Stimulated activated CD8-positive, alpha-beta memory T cell treated with anti-CD3 and anti-CD28 coated beads, Interleukin-4, amount 100 ng/mL, for 24 hours (primary cell): ENCODE measurements at regions not wholly inside any gene's neighbourhood (a gene's known extent, or its start where the extent isn't known, plus 50 kb on each side); places are given as distances from the start of the nearest gene placed in this dataset.

ENCODE experiments used
- DNase-seq: peaks from one replicate; pipeline ENCODE4 v3.0.0-alpha.2; 2020; ENCODE audit warnings: low read depth

GRCh38 chr2:14272396-14273075 lies 360.0 kb upstream of the LRATD1 start:
- no peak for DNase-seq

GRCh38 chr2:14273650-14274049 lies 358.9 kb upstream of the LRATD1 start:
- no peak for DNase-seq

GRCh38 chr2:14284244-14284643 lies 348.3 kb upstream of the LRATD1 start:
- DNase-seq: no peak

GRCh38 chr2:14285812-14286211 lies 346.7 kb upstream of the LRATD1 start:
- no peak for DNase-seq

DNA sequence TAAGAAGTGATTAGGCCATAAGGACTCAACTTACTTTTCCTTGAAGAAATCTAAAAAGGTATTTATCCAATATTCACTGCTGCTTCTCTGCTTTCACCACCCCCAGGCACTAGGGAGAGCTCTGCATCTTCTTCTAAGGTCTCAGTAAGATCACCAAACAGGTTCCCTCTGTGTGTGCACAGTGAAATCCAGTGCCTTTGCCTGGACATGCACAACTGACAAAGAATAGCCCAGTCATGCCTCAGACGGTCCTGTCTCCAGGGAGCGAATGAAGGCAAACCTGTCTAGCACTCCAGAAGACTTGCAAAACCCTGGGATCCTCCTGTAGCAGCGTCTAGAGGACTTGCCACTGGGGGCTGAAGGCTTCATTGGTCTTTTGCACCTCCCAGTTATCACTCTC lies 344.5 kb upstream of the LRATD1 start:
- no peak for DNase-seq

- DNase-seq: no peak
Measured at GRCh38 chr2:14292964-14293363, 339.6 kb upstream of the LRATD1 start.

DNA sequence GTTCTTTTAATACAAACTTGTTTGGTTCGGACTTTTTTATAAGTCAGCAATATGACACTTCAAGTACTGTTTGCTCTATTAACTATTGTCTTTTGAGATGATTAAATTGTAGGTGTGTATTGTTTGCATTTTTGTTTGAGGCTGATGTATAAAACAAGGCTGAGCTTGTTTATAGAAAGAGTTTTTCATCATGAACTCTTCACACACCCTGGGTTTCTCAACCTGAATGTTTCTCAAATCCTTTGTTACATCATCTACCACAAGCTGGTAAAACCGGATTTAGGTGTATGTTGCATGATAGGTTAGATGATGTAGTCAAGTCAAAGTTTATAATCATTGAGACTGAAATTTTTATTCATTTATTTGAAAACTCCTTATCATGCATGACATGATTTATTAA lies 335.2 kb upstream of the LRATD1 start:
- no peak for DNase-seq

DNA sequence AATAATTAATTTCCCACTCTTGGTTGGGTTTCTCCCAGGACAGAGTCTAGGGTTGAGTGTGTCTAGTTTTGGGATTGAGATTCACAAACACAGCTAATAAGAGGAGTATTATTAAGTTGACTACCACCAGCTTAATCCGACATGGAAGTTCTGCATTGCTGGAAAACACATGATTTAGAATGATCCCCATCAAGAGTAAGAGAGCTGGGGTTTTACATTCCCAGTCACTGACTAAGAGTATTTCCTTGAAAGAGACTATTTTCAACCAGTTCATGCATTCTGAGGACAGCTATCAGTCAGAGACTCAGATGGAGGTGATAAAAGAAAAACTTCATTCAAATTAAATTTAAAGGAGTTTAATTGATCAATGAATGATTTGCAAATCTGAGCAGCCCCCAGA lies 334.6 kb upstream of the LRATD1 start:
- no peak for DNase-seq

- DNase-seq: no peak
Measured at GRCh38 chr2:14301331-14301730, 331.2 kb upstream of the LRATD1 start.

DNA sequence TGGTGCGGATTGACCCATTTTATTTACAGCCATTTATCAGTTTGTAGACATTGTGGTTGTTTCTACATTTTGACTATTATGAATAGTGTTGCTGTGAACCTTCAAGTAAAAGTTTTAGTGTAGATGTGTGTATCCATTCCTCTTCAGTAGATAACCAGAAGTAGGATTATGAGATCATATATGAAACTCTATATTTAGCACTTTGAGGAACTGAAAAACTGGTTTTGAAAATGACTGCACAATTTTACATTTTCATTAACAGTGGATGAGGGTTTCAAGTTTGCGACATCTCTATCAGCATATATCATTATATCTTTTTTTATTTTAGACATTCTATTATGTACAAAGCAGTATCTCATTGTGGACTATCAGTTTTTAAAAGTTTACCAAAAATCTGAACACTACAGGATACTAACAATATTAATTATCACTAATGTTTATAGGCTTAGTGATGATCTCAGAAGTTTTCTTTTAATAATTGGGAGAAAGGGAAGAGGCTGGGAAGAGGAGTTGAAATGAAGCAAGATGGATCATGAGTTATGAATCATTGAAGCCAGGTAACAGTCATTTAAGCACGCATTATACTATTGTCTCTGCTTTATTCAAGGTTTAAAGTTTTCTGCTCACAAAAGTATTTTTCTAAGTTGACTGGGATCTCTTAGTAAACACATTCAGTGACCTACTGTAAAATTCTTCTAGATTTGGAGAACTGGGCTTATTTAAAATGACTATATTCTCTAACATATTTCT lies 329.0 kb upstream of the LRATD1 start:
- no peak for DNase-seq

GRCh38 chr2:14304326-14304725 lies 328.2 kb upstream of the LRATD1 start:
- DNase-seq: no peak

GRCh38 chr2:14306268-14306861 lies 326.2 kb upstream of the LRATD1 start:
- DNase-seq: no peak

GRCh38 chr2:14313341-14313740 lies 319.2 kb upstream of the LRATD1 start:
- no peak for DNase-seq

DNA sequence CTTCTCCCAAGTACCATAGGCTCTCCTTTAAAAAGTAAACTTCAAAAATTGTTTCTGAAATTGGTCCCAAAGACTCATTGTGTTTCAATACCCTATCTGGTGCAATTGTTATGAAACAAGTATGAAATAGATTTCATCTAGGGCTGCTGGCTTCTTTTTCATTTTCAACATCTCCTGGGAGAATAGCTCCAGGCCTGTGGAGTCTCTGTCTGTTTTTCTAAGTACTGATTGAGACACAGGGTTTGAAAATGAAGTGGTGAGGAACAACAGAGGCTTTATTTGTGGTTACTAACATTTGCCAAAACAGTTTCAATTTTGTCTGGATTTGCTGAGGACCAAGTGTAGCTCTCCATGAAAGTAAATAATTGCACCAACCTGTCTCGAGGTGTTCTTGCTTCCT lies 315.9 kb upstream of the LRATD1 start:
- no peak for DNase-seq

GRCh38 chr2:14321357-14321756 lies 311.2 kb upstream of the LRATD1 start:
- DNase-seq: no peak

- DNase-seq: no peak
Measured at GRCh38 chr2:14322306-14322705, 310.2 kb upstream of the LRATD1 start.

GRCh38 chr2:14324308-14324707 lies 308.2 kb upstream of the LRATD1 start:
- DNase-seq: no peak

DNA sequence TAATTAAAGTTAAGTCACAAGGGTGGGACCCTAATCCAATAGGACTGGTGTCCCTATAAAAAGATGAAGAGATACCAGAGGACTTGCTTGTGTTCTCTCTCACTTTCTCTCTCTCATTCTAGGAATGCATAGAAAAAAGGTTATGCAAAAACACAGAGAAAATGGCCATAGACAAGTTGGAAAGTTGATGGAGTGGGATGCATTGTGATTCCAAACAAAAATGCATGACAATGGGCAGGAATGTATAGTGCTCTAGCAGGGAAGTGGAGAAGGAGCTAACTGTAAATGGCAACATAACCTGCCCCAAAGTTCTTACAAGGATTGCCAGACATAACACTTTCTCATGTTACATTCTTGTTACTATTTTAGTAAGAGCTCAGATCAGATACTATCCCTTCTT lies 301.6 kb upstream of the LRATD1 start:
- no peak for DNase-seq

DNA sequence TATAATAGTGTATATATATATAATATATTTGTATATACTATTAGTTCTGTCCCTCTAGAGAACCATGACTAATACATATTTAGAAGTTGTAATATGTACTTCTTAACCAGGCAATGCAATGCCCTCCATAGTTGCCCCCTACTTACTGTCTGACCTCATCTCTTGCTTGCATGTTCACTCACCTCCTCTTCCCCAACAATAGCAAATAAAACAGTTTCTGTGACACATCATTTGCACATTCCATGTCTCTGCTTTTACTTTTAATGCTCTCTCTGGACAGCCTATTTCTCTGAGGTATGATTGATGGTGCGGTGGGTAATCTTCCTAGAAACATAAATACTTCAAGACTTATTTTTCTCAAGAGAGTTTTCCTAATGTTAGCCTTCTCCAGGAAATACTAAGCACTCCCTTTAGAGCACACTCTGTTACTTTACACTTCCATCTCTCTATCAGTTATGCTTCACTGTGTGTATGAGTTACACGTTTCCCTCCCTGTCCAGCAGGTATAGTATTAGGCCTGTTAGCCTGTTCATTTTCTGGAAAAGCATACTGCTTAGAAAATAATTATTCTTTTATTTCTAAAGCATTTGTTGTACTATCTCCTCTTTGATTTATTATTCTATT lies 295.6 kb upstream of the LRATD1 start:
- DNase-seq: no peak

DNA sequence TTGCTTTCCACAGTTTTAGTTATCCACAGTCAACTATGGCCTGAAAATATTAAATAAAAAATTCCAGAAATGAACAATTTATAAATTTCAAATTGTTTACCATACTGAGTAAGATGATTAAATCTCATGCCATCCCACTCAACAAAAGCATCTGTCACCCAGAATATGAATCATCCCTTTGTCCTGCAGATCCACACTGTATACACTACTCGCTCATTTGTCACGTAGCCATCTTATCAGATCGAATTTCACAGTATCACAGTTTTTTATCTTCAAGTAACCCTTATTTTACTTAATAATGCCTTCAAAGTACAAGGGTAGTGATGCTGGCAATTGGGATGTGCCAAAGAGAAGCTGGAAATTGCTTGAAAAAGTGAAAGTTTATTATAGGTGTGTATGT lies 291.8 kb upstream of the LRATD1 start:
- DNase-seq: no peak

- DNase-seq: no peak
Measured at GRCh38 chr2:14342313-14342712, 290.2 kb upstream of the LRATD1 start.

- no peak for DNase-seq
Measured at GRCh38 chr2:14344355-14344754, 288.2 kb upstream of the LRATD1 start.

- DNase-seq: no peak
Measured at GRCh38 chr2:14348247-14348646, 284.3 kb upstream of the LRATD1 start.
